GM10248 (cell line): ENCODE measurements at regions not wholly inside any gene's neighbourhood (a gene's known extent, or its start where the extent isn't known, plus 50 kb on each side); places are given as distances from the start of the nearest gene placed in this dataset.
"Not testable (repeated sequence)": the region's sequence is repeated elsewhere in the genome, so short reads cannot be mapped to it uniquely, and the experiment has no call there.

ENCODE experiments used
- CTCF ChIA-PET: fragments of 300-600 bp; sonication (Branson Sonifier 250); formaldehyde crosslinking; extraction: SDS; loops from one replicate; lab custom pipeline; 2021; ENCODE audit warnings: antibody characterized with exemption; lab: Yijun Ruan, JAX
- POLR2A ChIA-PET: fragments of 350-650 bp; sonication (Branson Sonifier 250); formaldehyde crosslinking; extraction: SDS; loops from one replicate; lab custom pipeline; 2020; ENCODE audit warnings: antibody characterized with exemption; lab: Yijun Ruan, JAX
- DNase-seq: peaks from one replicate; pipeline ENCODE4 v3.0.0; 2012; ENCODE audit errors: extremely low spot score
- TF ChIP-seq, protein P1 (sequence below): IDR thresholded peaks from 2 replicates; pipeline ENCODE4 v1.5.1; 2012; ENCODE audit warnings: mild to moderate bottlenecking, low read depth; ENCODE audit errors: extremely low read depth, missing control alignments, control extremely low read depth

DNA sequence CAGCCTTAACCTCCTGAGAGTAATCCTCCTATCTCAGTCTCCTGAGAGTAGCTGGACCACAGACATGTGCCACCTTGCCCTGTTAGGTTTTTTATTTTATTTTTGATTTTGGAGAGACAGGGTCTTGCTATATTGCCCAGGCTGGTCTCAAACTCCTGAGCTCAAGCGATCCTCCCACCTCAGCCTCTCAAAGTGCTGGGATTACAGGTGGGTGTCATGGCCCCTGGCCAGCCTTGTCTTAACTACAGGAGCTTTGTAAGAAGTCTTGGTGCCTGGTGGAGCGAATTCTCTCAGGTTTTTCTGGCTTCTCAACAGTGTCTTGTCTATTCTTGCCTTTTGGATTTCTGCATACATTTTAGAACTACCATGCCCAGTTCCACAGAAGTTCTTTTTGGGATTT is 546.4 kb downstream of the TBC1D22A start:
- TF ChIP-seq, protein P1, sequence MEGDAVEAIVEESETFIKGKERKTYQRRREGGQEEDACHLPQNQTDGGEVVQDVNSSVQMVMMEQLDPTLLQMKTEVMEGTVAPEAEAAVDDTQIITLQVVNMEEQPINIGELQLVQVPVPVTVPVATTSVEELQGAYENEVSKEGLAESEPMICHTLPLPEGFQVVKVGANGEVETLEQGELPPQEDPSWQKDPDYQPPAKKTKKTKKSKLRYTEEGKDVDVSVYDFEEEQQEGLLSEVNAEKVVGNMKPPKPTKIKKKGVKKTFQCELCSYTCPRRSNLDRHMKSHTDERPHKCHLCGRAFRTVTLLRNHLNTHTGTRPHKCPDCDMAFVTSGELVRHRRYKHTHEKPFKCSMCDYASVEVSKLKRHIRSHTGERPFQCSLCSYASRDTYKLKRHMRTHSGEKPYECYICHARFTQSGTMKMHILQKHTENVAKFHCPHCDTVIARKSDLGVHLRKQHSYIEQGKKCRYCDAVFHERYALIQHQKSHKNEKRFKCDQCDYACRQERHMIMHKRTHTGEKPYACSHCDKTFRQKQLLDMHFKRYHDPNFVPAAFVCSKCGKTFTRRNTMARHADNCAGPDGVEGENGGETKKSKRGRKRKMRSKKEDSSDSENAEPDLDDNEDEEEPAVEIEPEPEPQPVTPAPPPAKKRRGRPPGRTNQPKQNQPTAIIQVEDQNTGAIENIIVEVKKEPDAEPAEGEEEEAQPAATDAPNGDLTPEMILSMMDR, result no peak
- DNase-seq, result no peak
- POLR2A ChIA-PET, result no interaction called here
- CTCF ChIA-PET, result no interaction called here

DNA sequence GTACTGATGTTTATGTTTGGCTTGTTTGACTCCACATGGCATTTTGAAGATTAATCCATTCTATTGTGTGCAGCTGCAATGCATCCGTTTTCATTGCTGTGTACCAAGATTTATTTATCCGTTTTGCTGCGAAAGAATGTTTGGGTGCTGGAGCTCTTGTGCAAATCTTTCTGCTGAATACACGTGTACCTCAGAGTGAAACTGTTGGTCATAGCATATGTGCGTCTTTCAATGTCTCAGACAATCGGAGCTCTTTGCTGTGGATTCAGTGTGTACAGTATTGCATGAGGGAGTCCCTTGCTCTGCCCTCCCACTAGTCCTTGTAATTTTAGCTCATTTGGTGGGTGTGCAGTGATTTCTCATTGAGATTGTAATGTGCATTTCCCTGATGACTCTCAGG is 545.4 kb downstream of the TBC1D22A start:
- no peak for DNase-seq
- TF ChIP-seq, protein P1, result no peak
- POLR2A ChIA-PET, result no interaction called here
- CTCF ChIA-PET, result interaction anchor here (1.3 kb wide), 1 partner anchor 28 kb away, joined by 3 read pairs; no protein-coding TSS in a partner anchor

DNA sequence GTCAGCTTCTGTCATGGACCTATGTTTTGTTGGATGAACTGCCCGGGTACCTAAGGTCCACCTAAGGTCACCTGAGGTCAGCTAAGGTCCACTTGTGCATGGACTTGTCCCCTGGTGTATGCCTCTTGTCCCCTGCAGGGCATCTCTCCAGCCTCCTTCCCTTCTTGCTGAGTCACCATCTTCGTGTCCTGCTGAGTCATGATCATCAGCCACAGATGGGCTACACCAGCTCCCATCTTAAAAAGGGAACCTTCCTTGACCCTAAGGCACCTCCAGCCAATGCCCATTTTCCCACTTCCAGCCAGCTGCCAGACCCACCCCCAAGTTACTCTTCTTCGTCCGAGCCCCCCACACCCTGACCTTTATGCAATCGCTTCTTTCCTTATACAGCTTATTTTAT is 544.9 kb downstream of the TBC1D22A start:
- ChIA-PET CTCF (interaction anchor here (1.3 kb wide), 1 partner anchor 29 kb away, joined by 3 read pairs; no protein-coding TSS in a partner anchor), POLR2A (no interaction called here)
- DNase-seq, result no peak
- TF ChIP-seq, protein P1, result no peak

DNA sequence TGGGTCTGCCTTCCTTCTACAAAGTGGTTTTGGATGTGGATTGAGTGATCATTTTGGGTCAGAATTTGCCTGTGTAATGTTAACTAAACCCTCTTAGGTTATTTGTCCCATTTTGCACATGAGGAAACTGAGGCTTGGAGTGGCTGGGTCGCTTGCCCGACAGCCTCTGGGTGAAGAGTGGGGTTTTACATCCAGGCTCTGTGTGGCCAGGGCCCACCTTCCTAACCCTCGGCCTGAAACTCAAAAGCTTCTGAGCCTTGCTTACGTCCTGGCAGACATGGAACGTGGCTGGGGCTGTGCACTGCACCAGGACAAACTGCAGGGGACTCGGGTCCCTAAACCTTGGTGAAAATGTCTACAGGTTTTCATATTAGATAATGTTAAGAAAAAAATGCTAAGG is 542.4 kb downstream of the TBC1D22A start:
- ChIA-PET CTCF (no interaction called here), POLR2A (no interaction called here)
- TF ChIP-seq, protein P1, result no peak
- no peak for DNase-seq

DNA sequence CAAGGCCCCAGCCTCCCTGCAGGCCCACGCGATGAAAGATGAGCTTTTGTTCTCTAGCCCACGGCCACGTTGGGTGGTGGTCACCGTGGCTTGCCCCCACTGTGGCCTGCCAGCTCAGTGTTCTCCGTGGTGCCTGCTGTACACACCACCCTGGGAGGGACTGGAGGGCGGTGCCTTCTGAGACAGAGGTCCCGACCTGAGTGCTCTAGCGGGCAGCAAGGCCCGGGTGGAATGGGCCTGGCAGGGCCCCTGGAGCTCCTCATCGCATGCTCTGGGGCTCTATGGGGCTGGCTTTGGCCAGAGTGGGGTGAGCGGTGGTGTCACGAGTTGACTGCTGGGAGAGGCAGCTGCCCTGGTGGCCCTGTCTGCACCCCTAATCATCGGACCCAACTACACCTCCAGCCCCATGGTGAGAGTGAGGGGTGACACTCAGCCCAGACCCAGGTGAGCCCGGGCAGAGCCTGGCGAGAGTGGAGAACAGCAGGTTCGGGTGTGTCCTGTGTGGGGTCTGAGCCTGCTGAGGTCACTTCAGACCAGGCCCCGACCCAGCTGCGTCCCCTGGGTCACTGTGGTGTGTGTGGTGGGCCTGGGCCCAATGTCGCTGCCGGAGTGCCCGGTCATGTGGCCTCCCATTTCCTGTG is 541.9 kb downstream of the TBC1D22A start:
- no peak for DNase-seq
- TF ChIP-seq, protein P1, result no peak
- ChIA-PET POLR2A (no interaction called here), CTCF (no interaction called here)

DNA sequence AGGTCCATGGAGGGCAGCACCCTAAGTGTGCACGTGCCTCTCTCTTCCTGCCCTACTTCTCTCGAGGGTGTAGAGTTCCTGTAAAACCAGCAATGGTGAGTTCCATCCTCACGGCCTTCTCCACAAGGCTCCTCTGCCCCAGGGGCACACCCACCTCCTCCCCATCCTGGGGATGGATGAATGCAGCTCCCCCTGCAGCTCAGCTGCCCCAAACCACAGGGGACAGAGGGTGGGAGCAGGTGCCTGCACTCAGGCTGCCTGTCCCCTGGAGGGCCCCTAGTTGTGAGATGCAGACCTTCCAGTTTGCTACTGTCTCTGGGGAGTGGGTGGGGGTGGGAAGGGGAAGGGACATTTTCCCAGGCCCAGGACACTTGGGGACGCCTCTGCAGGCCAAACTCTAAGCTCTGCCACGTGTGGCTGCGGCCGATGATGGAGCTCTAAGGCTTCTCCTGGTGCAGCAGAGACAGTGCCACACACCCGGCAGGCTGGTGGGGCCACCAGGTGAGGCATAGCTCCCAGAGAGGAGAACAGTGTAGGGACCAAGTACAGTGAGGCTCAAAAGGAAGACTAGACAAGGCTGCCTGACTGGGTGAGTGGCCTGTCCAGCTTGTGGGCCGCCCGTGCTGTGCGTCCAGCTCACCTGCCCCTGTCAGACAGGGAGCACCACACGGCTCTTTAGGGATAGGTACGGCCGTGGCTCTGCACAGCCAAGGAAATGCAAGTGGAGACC is 540.9 kb downstream of the TBC1D22A start:
- TF ChIP-seq, protein P1, result no peak
- ChIA-PET POLR2A (no interaction called here), CTCF (no interaction called here)
- DNase-seq, result no peak

DNA sequence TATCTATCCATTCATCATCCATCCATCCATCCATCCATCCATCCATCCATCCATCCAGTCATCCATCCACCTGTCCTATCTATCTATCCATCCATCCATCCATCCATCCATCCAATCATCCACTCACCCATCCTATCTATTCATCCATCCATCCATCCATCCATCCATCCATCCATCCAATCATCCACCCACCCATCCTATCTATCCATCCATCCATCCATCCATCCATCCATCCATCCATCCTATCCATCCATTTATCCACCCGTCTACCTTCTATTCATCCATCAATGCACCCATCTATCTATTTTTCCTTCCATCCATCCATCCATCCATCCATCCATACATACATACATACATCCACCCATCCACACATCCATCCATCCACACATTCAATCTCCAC is 540.1 kb downstream of the TBC1D22A start:
- CTCF ChIA-PET, DNase-seq, POLR2A ChIA-PET: not testable (repeated sequence)
